Gastrocnemius medialis (tissue), 4 donors: ENCODE measurements at regions not wholly inside any gene's neighbourhood (a gene's known extent, or its start where the extent isn't known, plus 50 kb on each side); places are given as distances from the start of the nearest gene placed in this dataset.

Experiments used
- ATAC-seq, 2 donors: fragments of 150-250 bp; one replicate each; pipeline ENCODE4 v1.9.1; 2016
- DNase-seq, 2 donors: peaks; one replicate each; pipeline ENCODE4 v3.0.0-alpha.2; 2019
- H3K27ac ChIP-seq, 4 donors: fragments of 200-600 bp; sonication (generic); 1 replicate in 1 of 4; 2 replicates in 3 of 4; pipeline ENCODE4 v1.5.1; 2016 to 2018; ENCODE audit warnings: mild to moderate bottlenecking in 2 of 4, moderate library complexity in 1 of 4
- H3K27me3 ChIP-seq, 3 donors: fragments of 200-600 bp; sonication (generic) in 2 of 3; 1 replicate in 1 of 3; 2 replicates in 2 of 3; pipeline versions ENCODE4 v1.5.1 to v1.6.0; 2016 to 2019; ENCODE audit warnings: mild to moderate bottlenecking in 1 of 3, moderate library complexity in 1 of 3
- H3K36me3 ChIP-seq, 2 donors: fragments of 200-600 bp; sonication (generic) in 1 of 2; one replicate each; pipeline ENCODE4 v1.5.1; 2017 to 2018
- H3K4me1 ChIP-seq, 2 donors: fragments of 200-600 bp; sonication (generic) in 1 of 2; one replicate each; pipeline ENCODE4 v1.5.1; 2016 to 2017; ENCODE audit warnings: mild to moderate bottlenecking in 2 of 2
- H3K4me3 ChIP-seq, 4 donors: fragments of 200-600 bp; sonication (generic) in 3 of 4; 1 replicate in 1 of 4; 2 replicates in 3 of 4; pipeline ENCODE4 v1.5.1; 2016 to 2019; ENCODE audit warnings: mild to moderate bottlenecking in 2 of 4
- H3K9me3 ChIP-seq, 3 donors: fragments of 200-600 bp; sonication (generic) in 2 of 3; 1 replicate in 1 of 3; 2 replicates in 2 of 3; pipeline ENCODE4 v1.5.1; 2016 to 2019
- CTCF ChIP-seq, 5 experiments: fragments of 450-650 bp in 3 of 5; fragments of 200-600 bp in 2 of 5; sonication (generic) in 2 of 5; IDR thresholded peaks in 4 of 5; conservative IDR thresholded peaks in 1 of 5; 1 replicate in 4 of 5; 2 replicates in 1 of 5; pipeline ENCODE4 v1.5.1; 2016 to 2019; ENCODE audit warnings: antibody characterized with exemption in 5 of 5, mild to moderate bottlenecking in 3 of 5, moderate library complexity in 3 of 5
- POLR2A ChIP-seq, 2 donors: fragments of 450-650 bp; IDR thresholded peaks; one replicate each; pipeline ENCODE4 v1.6.1; 2017; ENCODE audit warnings: antibody characterized with exemption in 2 of 2, mild to moderate bottlenecking in 2 of 2, moderate library complexity in 2 of 2
- in situ Hi-C, 4 donors: fragments of 200-750 bp; cut with MboI; loops; one replicate each; pipeline versions ENCODE4 v1.15.0 to v1.8.0; 2017; ENCODE audit warnings: low sequenced_read_pairs in 4 of 4
- intact Hi-C: fragments of 100-400 bp; cut with DNase I; formaldehyde crosslinking; loops from one replicate; pipeline ENCODE4 v1.15.1; 2023; ENCODE audit warnings: low total_unique reads

DNA sequence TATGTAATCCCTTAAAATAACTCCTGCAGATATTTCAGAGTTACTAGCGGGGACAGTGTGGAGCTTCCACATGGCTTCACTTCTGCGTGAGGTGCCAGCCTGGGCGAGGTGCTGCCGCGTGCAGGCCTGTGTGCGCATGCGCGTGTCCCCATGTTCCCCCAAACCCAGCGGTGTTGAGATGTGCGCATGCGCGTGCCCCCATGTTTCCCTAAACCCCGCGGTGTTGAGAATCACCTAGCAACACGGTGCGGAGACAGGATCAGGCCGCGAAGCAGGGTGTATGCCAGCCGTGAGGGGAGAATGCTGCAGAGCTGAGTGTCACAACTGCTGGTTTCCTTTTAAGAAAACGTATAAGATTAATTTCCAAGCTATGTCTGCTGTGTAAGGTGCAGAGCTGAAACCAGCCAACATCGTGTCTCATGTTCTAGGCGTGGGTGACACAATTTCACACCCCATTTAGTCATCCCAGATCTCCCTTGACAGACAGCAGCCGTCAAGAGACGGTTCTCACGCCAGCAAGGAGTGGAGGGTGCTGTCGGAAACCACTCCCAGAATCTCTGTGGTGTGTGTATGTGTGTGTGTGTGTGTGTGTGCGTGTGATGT, 71.9 kb upstream of the ADARB2 start:
- no peaks in the 10 kb centered on the region for H3K36me3 ChIP-seq
- H3K27ac ChIP-seq, result no peak overlapping the region
- H3K9me3 ChIP-seq, result no peaks in the 10 kb centered on the region
- ATAC-seq (no peak), DNase-seq (no peak)
- in situ Hi-C loops (no loop called here), intact Hi-C loops (no loop called here)
- no peak overlapping the region for H3K4me3 ChIP-seq
- TF ChIP-seq POLR2A (IDR thresholded peaks at IDR 0.05), result no peak
- no peak for TF ChIP-seq CTCF (IDR thresholded peaks at IDR 0.05 in 4 of 5, conservative IDR thresholded peaks at IDR 0.05 in 1 of 5)
- H3K4me1 ChIP-seq, result no peaks in the 10 kb centered on the region
- H3K27me3 ChIP-seq, result no peaks in the 10 kb centered on the region

DNA sequence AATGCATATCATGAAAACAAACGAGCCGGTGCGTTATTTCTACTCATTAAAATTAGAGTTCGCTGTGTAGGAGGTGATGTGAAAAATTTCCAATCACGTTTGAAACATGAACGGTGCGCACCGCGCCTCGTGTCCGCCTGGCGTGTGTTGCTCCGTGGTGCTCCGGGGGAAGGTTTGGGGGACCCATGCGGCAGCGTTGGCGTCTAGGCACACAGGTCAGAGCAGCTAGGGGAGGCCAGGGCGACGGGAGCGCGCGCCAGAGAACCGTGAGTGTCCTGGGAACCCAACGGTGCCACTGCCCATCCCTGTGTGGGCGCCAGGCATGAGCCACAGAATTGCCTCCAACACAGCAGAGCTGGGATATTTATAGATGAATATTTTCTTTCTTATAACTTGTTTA, 70.6 kb upstream of the ADARB2 start:
- no peak overlapping the region for H3K27ac ChIP-seq
- H3K27me3 ChIP-seq, result no peaks in the 10 kb centered on the region
- no peak overlapping the region for H3K4me3 ChIP-seq
- in situ Hi-C loops, result no loop called here
- intact Hi-C loops, result no loop called here
- ATAC-seq (no peak), DNase-seq (no peak)
- TF ChIP-seq POLR2A (IDR thresholded peaks at IDR 0.05) (no peak), CTCF (IDR thresholded peaks at IDR 0.05 in 4 of 5, conservative IDR thresholded peaks at IDR 0.05 in 1 of 5) (no peak)
- no peaks in the 10 kb centered on the region for H3K4me1 ChIP-seq
- no peaks in the 10 kb centered on the region for H3K9me3 ChIP-seq
- H3K36me3 ChIP-seq, result no peaks in the 10 kb centered on the region

- intact Hi-C loops (no loop called here), in situ Hi-C loops (no loop called here)
- DNase-seq (no peak), ATAC-seq (no peak)
- Histone ChIP-seq H3K27ac (no peak overlapping the region), H3K27me3 (no peaks in the 10 kb centered on the region), H3K4me3 (no peak overlapping the region), H3K36me3 (no peaks in the 10 kb centered on the region), H3K9me3 (no peaks in the 10 kb centered on the region), H3K4me1 (no peaks in the 10 kb centered on the region)
- TF ChIP-seq POLR2A (IDR thresholded peaks at IDR 0.05) (no peak), CTCF (IDR thresholded peaks at IDR 0.05 in 4 of 5, conservative IDR thresholded peaks at IDR 0.05 in 1 of 5) (no peak)
These were observed 69.9 kb upstream of the ADARB2 start for GRCh38 chr10:1807196-1807595.

- in situ Hi-C loops, result no loop called here
- Histone ChIP-seq H3K36me3 (no peaks in the 10 kb centered on the region), H3K4me3 (no peak overlapping the region), H3K27me3 (no peaks in the 10 kb centered on the region), H3K4me1 (no peaks in the 10 kb centered on the region), H3K9me3 (no peaks in the 10 kb centered on the region), H3K27ac (no peak overlapping the region)
- ATAC-seq, result no peak
- DNase-seq, result no peak
- TF ChIP-seq POLR2A (IDR thresholded peaks at IDR 0.05), result no peak
- no peak for TF ChIP-seq CTCF (IDR thresholded peaks at IDR 0.05 in 4 of 5, conservative IDR thresholded peaks at IDR 0.05 in 1 of 5)
- intact Hi-C loops, result no loop called here
These were observed 65.1 kb upstream of the ADARB2 start for GRCh38 chr10:1802413-1802812.

DNA sequence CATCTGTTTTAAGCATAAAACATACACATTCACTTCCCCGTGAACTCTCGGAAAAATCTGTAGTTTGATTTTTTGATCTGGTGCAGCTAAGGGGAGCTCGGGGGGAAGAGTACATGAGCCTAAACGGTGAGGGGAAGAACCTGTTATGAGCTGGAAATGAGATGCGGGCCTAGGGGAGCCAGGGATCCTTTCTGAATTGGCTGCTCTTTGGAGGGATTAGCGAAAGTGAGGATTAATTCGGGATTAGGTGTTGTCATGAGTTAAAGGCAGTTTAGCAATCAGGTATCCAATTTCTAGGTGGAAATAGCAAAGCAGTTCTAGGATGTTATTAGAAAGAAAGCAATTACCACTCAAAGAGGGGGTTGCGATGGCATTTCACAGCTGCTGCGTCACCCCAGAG, 51.1 kb upstream of the ADARB2 start:
- Histone ChIP-seq H3K27ac (no peak overlapping the region), H3K4me3 (no peak overlapping the region), H3K9me3 (no peaks in the 10 kb centered on the region), H3K36me3 (no peaks in the 10 kb centered on the region), H3K27me3 (no peaks in the 10 kb centered on the region), H3K4me1 (no peaks in the 10 kb centered on the region)
- in situ Hi-C loops (no loop called here), intact Hi-C loops (no loop called here)
- TF ChIP-seq POLR2A (IDR thresholded peaks at IDR 0.05) (no peak), CTCF (IDR thresholded peaks at IDR 0.05 in 4 of 5, conservative IDR thresholded peaks at IDR 0.05 in 1 of 5) (no peak)
- DNase-seq, result no peak
- ATAC-seq, result no peak
